ENCODE measurements at regions not wholly inside any gene's neighbourhood (a gene's known extent, or its start where the extent isn't known, plus 50 kb on each side); places are given as distances from the start of the nearest gene placed in this dataset.

GRCh38 chr2:65622499-65622898, 190.1 kb upstream of the SPRED2 start:
- no peak overlapping the region for H3K4me3 ChIP-seq (ENCODE audit: low read depth, low read length)
- no peak for DNase-seq (ENCODE audit: low read depth)
- TF ChIP-seq CTCF (IDR thresholded peaks at IDR 0.05; ENCODE audit: low read depth, low read length) (no peak), POLR2A (IDR thresholded peaks at IDR 0.05; ENCODE audit: extremely low read depth, insufficient read length) (no peak), MYC (IDR thresholded peaks at IDR 0.05; ENCODE audit: low read depth, low read length) (no peak), MAX (IDR thresholded peaks at IDR 0.05; ENCODE audit: low read depth, low read length) (no peak)

GRCh38 chr2:65620524-65620923, 188.1 kb upstream of the SPRED2 start:
- no peak overlapping the region for H3K4me3 ChIP-seq (ENCODE audit: low read depth, low read length)
- DNase-seq (ENCODE audit: low read depth) = no peak
- TF ChIP-seq CTCF (IDR thresholded peaks at IDR 0.05; ENCODE audit: low read depth, low read length) (no peak), MAX (IDR thresholded peaks at IDR 0.05; ENCODE audit: low read depth, low read length) (no peak), POLR2A (IDR thresholded peaks at IDR 0.05; ENCODE audit: extremely low read depth, insufficient read length) (no peak), MYC (IDR thresholded peaks at IDR 0.05; ENCODE audit: low read depth, low read length) (no peak)

GRCh38 chr2:65620026-65620425, 187.6 kb upstream of the SPRED2 start:
- no peak overlapping the region for H3K4me3 ChIP-seq (ENCODE audit: low read depth, low read length)
- TF ChIP-seq POLR2A (IDR thresholded peaks at IDR 0.05; ENCODE audit: extremely low read depth, insufficient read length) = no peak
- no peak for TF ChIP-seq MYC (IDR thresholded peaks at IDR 0.05; ENCODE audit: low read depth, low read length)
- no peak for TF ChIP-seq MAX (IDR thresholded peaks at IDR 0.05; ENCODE audit: low read depth, low read length)
- TF ChIP-seq CTCF (IDR thresholded peaks at IDR 0.05; ENCODE audit: low read depth, low read length) = no peak
- DNase-seq (ENCODE audit: low read depth) = no peak

GRCh38 chr2:65615602-65616001, 183.2 kb upstream of the SPRED2 start:
- TF ChIP-seq CTCF (IDR thresholded peaks at IDR 0.05; ENCODE audit: low read depth, low read length) = no peak
- TF ChIP-seq MYC (IDR thresholded peaks at IDR 0.05; ENCODE audit: low read depth, low read length) = no peak
- TF ChIP-seq MAX (IDR thresholded peaks at IDR 0.05; ENCODE audit: low read depth, low read length) = no peak
- TF ChIP-seq POLR2A (IDR thresholded peaks at IDR 0.05; ENCODE audit: extremely low read depth, insufficient read length) = no peak
- no peak overlapping the region for H3K4me3 ChIP-seq (ENCODE audit: low read depth, low read length)
- no peak for DNase-seq (ENCODE audit: low read depth)

- no peak for DNase-seq (ENCODE audit: low read depth)
- no peak for TF ChIP-seq CTCF (IDR thresholded peaks at IDR 0.05; ENCODE audit: low read depth, low read length)
These were observed 181.7 kb upstream of the SPRED2 start for GRCh38 chr2:65613968-65614555.

GRCh38 chr2:65611488-65611887, 179.1 kb upstream of the SPRED2 start:
- TF ChIP-seq MAX (IDR thresholded peaks at IDR 0.05; ENCODE audit: low read depth, low read length) (no peak), MYC (IDR thresholded peaks at IDR 0.05; ENCODE audit: low read depth, low read length) (no peak), CTCF (IDR thresholded peaks at IDR 0.05; ENCODE audit: low read depth, low read length) (no peak), POLR2A (IDR thresholded peaks at IDR 0.05; ENCODE audit: extremely low read depth, insufficient read length) (no peak)
- DNase-seq (ENCODE audit: low read depth) = no peak
- no peak overlapping the region for H3K4me3 ChIP-seq (ENCODE audit: low read depth, low read length)

More at GRCh38 chr2:65613968-65614555, 181.7 kb upstream of the SPRED2 start:
- H3K4me3 ChIP-seq (ENCODE audit: low read depth, low read length) = no peak overlapping the region

Data from NB4 (cell line).